Testis (tissue), 2 donors: ENCODE measurements at regions not wholly inside any gene's neighbourhood (a gene's known extent, or its start where the extent isn't known, plus 50 kb on each side); places are given as distances from the start of the nearest gene placed in this dataset.

Experiments used
- DNase-seq: peaks from one replicate; pipeline ENCODE4 v3.0.0-alpha.2; 2019
- H3K27ac ChIP-seq, 2 donors: fragments of 200-600 bp; sonication (generic); one replicate each; pipeline ENCODE4 v1.5.1; 2019
- H3K27me3 ChIP-seq: fragments of 200-600 bp; sonication (generic); one replicate; pipeline ENCODE4 v1.5.1; 2019
- H3K36me3 ChIP-seq: fragments of 200-600 bp; sonication (generic); one replicate; pipeline ENCODE4 v1.5.1; 2017; ENCODE audit warnings: low read depth; ENCODE audit errors: missing control alignments
- H3K4me1 ChIP-seq: fragments of 200-600 bp; sonication (generic); one replicate; pipeline ENCODE4 v1.5.1; 2019
- H3K4me3 ChIP-seq, 2 donors: fragments of 200-600 bp; sonication (generic); one replicate each; pipeline ENCODE4 v1.5.1; 2017 to 2019
- H3K9me3 ChIP-seq: fragments of 200-600 bp; sonication (generic); one replicate; pipeline ENCODE4 v1.5.1; 2017
- CTCF ChIP-seq, 3 experiments: fragments of 450-650 bp in 2 of 3; fragments of 200-600 bp in 1 of 3; sonication (generic) in 1 of 3; IDR thresholded peaks; one replicate each; pipeline ENCODE4 v1.5.1; 2016 to 2019; ENCODE audit warnings: antibody characterized with exemption in 3 of 3, mild to moderate bottlenecking in 2 of 3, moderate library complexity in 1 of 3
- POLR2A ChIP-seq: fragments of 450-650 bp; IDR thresholded peaks from one replicate; pipeline ENCODE4 v1.6.1; 2017; ENCODE audit warnings: antibody characterized with exemption, mild to moderate bottlenecking, moderate library complexity
- WGBS, 2 donors: methylation state at CpG; one replicate each; pipeline ENCODE4 v1.1.5; 2018; 5-methylcytosine and 5-hydroxymethylcytosine counted together
- intact Hi-C: fragments of 100-400 bp; cut with DNase I; formaldehyde crosslinking; loops from one replicate; pipeline ENCODE4 v1.15.1; 2023; ENCODE audit warnings: low total_unique reads

GRCh38 chr3:127119693-127120464 is 73.1 kb upstream of the PRR23E start:
- no peaks in the 10 kb centered on the region for H3K36me3 ChIP-seq
- H3K4me1 ChIP-seq = no peaks in the 10 kb centered on the region
- TF ChIP-seq CTCF (IDR thresholded peaks at IDR 0.05) = no peak
- TF ChIP-seq POLR2A = no peak
- 67 to 69% methylated on average over 5 of the region's 5 CpGs for WGBS, 2 donors
- DNase-seq = no peak
- intact Hi-C loops = no loop called here
- no peaks in the 10 kb centered on the region for H3K27me3 ChIP-seq
- no peaks in the 10 kb centered on the region for H3K9me3 ChIP-seq
- H3K4me3 ChIP-seq = no peak overlapping the region
- H3K27ac ChIP-seq = no peak overlapping the region

GRCh38 chr3:127120851-127121647 is 71.9 kb upstream of the PRR23E start:
- Histone ChIP-seq H3K4me1 (no peaks in the 10 kb centered on the region), H3K36me3 (no peaks in the 10 kb centered on the region), H3K27me3 (no peaks in the 10 kb centered on the region), H3K9me3 (no peaks in the 10 kb centered on the region), H3K27ac (no peak overlapping the region), H3K4me3 (no peak overlapping the region)
- intact Hi-C loops = no loop called here
- no peak for DNase-seq
- WGBS, 2 donors = 85 to 93% methylated on average over 5 to 13 of the region's 13 CpGs
- TF ChIP-seq CTCF (IDR thresholded peaks at IDR 0.05) (no peak), POLR2A (no peak)

- TF ChIP-seq CTCF (IDR thresholded peaks at IDR 0.05) (no peak), POLR2A (no peak)
- intact Hi-C loops = no loop called here
- H3K27me3 ChIP-seq = no peaks in the 10 kb centered on the region
- DNase-seq = no peak
- no peak overlapping the region for H3K27ac ChIP-seq
- 74 to 82% methylated on average over 1 of the region's 1 CpG for WGBS, 2 donors
- H3K9me3 ChIP-seq = no peaks in the 10 kb centered on the region
- no peak overlapping the region for H3K4me3 ChIP-seq
- no peaks in the 10 kb centered on the region for H3K4me1 ChIP-seq
- no peaks in the 10 kb centered on the region for H3K36me3 ChIP-seq
Measured at GRCh38 chr3:127121885-127122284, 71.0 kb upstream of the PRR23E start.

- no peak overlapping the region for H3K4me3 ChIP-seq
- WGBS, 2 donors = 87 to 94% methylated on average over 2 of the region's 2 CpGs
- no peak for TF ChIP-seq POLR2A
- no peak for TF ChIP-seq CTCF (IDR thresholded peaks at IDR 0.05)
Measured at GRCh38 chr3:127123533-127123932, 69.4 kb upstream of the PRR23E start.

More at GRCh38 chr3:127123533-127123932, 69.4 kb upstream of the PRR23E start:
- H3K4me1 ChIP-seq = no peaks in the 10 kb centered on the region
- intact Hi-C loops = no loop called here
- H3K27ac ChIP-seq = no peak overlapping the region
- no peaks in the 10 kb centered on the region for H3K27me3 ChIP-seq
- H3K9me3 ChIP-seq = no peaks in the 10 kb centered on the region
- no peak for DNase-seq
- no peaks in the 10 kb centered on the region for H3K36me3 ChIP-seq
